Activated B cell treated with CpG ODN at 0.5 μM for 24 hours (primary cell): ENCODE measurements at regions not wholly inside any gene's neighbourhood (a gene's known extent, or its start where the extent isn't known, plus 50 kb on each side); places are given as distances from the start of the nearest gene placed in this dataset.

Experiments used
- ATAC-seq: fragments of 200-7000 bp; cut with Tn5 transposase; one replicate; pipeline ENCODE4 v1.10.0; 2021; ENCODE audit warnings: low read depth, mild to moderate bottlenecking, moderate library complexity
- CTCF ChIA-PET: fragments of 350-600 bp; sonication (Branson Sonifier 250); formaldehyde crosslinking; loops from one replicate; lab custom pipeline; 2021; ENCODE audit warnings: antibody characterized with exemption; lab: Charles Lee
- POLR2A ChIA-PET: fragments of 350-600 bp; sonication (Branson Sonifier 250); formaldehyde crosslinking; loops from one replicate; lab custom pipeline; 2021; ENCODE audit warnings: antibody characterized with exemption; lab: Charles Lee
- DNase-seq: peaks from one replicate; pipeline ENCODE4 v3.0.0; 2022
- H3K27ac Mint-ChIP-seq: one replicate; pipeline ENCODE4 v1.8.0; 2020; ENCODE audit warnings: mixed read lengths
- H3K27me3 Mint-ChIP-seq: one replicate; pipeline ENCODE4 v1.8.0; 2021; ENCODE audit warnings: mixed read lengths
- H3K36me3 Mint-ChIP-seq: one replicate; pipeline ENCODE4 v1.8.0; 2021; ENCODE audit warnings: low read depth, mixed read lengths
- H3K4me1 Mint-ChIP-seq: one replicate; pipeline ENCODE4 v1.8.0; 2021; ENCODE audit warnings: mixed read lengths
- H3K4me3 Mint-ChIP-seq: one replicate; pipeline ENCODE4 v1.8.0; 2020; ENCODE audit warnings: mild to moderate bottlenecking, mixed read lengths
- H3K9me3 Mint-ChIP-seq: one replicate; pipeline ENCODE4 v1.8.0; 2020; ENCODE audit warnings: mixed read lengths
- intact Hi-C: fragments of 100-400 bp; cut with micrococcal nuclease; formaldehyde crosslinking; loops from one replicate; pipeline ENCODE4 v1.15.1; 2024
- TF ChIP-seq, protein P1 (sequence below): fragments of 200-600 bp; IDR thresholded peaks from one replicate; pipeline ENCODE4 v1.8.0; 2022; ENCODE audit warnings: antibody characterized with exemption, mild to moderate bottlenecking

DNA sequence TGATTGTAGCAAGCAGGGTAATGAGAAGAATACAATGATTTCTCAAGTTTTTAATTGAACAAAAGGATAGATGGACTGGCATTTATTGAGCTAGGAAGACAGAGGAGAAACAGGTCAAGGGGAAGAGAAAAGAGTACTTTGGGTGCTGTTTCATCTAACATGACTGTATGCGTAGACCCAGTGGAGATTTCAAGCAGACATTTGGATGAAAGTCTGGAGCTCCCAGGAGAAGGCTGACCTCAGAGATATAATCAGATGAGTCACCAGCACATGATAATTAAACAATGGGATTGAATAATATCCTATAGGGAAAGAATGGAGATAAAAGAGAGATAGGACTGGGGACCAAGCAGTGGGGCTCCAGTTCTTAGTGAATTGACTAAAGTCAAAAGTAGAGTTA, 194.9 kb downstream of the ARRDC4 start:
- H3K27me3 Mint-ChIP-seq = no peaks in the 10 kb centered on the region
- no peak overlapping the region for H3K4me3 Mint-ChIP-seq
- ChIA-PET CTCF (interaction anchor here (1.1 kb wide), 1 partner anchor 24 kb away, joined by 3 read pairs; no protein-coding TSS in a partner anchor), POLR2A (no interaction called here)
- TF ChIP-seq, protein P1, sequence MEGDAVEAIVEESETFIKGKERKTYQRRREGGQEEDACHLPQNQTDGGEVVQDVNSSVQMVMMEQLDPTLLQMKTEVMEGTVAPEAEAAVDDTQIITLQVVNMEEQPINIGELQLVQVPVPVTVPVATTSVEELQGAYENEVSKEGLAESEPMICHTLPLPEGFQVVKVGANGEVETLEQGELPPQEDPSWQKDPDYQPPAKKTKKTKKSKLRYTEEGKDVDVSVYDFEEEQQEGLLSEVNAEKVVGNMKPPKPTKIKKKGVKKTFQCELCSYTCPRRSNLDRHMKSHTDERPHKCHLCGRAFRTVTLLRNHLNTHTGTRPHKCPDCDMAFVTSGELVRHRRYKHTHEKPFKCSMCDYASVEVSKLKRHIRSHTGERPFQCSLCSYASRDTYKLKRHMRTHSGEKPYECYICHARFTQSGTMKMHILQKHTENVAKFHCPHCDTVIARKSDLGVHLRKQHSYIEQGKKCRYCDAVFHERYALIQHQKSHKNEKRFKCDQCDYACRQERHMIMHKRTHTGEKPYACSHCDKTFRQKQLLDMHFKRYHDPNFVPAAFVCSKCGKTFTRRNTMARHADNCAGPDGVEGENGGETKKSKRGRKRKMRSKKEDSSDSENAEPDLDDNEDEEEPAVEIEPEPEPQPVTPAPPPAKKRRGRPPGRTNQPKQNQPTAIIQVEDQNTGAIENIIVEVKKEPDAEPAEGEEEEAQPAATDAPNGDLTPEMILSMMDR = no peak
- no peaks in the 10 kb centered on the region for H3K36me3 Mint-ChIP-seq
- ATAC-seq (no peak), DNase-seq (no peak)
- no peaks in the 10 kb centered on the region for H3K9me3 Mint-ChIP-seq
- peaks cover 10% of the 10 kb centered on the region for H3K4me1 Mint-ChIP-seq
- no peak overlapping the region for H3K27ac Mint-ChIP-seq
- intact Hi-C loops = no loop called here

DNA sequence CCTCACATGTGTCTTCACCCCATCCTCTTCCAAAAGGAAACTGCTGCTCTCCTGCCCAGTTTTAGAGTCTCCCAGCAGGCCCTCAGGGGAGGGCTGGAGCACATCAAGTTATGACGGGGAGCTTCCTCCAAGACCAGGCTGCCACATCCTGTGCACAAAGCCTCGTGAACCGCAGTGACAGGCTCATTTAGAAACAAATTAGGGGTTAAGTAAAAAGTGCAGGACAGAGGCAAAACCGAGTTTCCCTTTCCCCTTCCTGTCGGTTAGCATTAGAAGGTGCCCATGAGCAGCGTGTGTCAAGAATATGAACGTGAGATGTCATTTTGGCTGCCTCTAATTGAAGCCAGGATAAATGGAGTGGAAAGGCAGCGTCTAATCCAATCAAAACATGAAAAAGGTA, 199.7 kb downstream of the ARRDC4 start:
- ATAC-seq (peak; percentile 31), DNase-seq (no peak)
- CTCF ChIA-PET = no interaction called here
- intact Hi-C loops = no loop called here
- no peak overlapping the region for H3K4me3 Mint-ChIP-seq
- H3K4me1 Mint-ChIP-seq = peaks cover 20% of the 10 kb centered on the region
- H3K27me3 Mint-ChIP-seq = no peaks in the 10 kb centered on the region
- POLR2A ChIA-PET = no interaction called here
- TF ChIP-seq, protein P1 = no peak
- H3K9me3 Mint-ChIP-seq = no peaks in the 10 kb centered on the region
- H3K27ac Mint-ChIP-seq = no peak overlapping the region
- no peaks in the 10 kb centered on the region for H3K36me3 Mint-ChIP-seq

DNA sequence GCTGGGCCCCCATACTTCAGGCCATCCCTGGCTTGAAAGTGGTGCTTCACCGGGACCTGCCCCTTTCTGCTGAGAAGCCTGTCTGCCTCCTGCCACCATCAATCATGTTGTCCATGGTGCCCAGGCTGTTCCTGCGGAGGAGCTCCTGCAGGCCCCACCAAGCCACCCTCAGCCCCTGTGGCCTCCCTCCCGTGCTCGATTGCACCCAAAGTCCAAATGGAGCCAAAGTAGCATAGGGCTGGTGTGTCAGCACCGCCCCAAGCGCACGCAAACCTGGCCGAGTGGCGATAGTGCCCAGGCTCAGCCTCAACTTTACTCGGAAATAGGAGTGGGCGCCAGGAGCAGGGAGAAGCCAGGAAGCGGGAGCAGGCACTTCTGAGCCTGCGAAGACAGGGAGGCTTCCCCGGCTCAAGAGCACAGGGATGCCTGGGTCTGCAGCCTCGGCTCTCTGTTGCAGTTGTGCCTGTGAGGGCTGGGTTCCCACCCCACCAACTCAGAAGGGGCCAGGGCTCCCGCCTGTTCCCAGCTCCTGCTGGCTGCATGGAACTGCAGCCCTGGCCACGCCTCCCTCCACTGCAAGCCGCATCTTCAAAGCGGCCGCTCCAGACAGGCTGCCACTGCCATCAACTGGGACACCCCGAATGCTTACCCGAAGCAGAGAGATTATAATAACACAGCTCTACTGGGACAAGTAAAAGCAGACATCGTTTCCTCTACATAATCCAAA, 203.0 kb downstream of the ARRDC4 start:
- no peaks in the 10 kb centered on the region for H3K27me3 Mint-ChIP-seq
- ChIA-PET POLR2A (no interaction called here), CTCF (no interaction called here)
- no peaks in the 10 kb centered on the region for H3K9me3 Mint-ChIP-seq
- H3K4me3 Mint-ChIP-seq = no peak overlapping the region
- H3K4me1 Mint-ChIP-seq = peaks cover 20% of the 10 kb centered on the region
- intact Hi-C loops = no loop called here
- no peak overlapping the region for H3K27ac Mint-ChIP-seq
- H3K36me3 Mint-ChIP-seq = no peaks in the 10 kb centered on the region
- ATAC-seq = no peak
- TF ChIP-seq, protein P1 = no peak
- DNase-seq = no peak

DNA sequence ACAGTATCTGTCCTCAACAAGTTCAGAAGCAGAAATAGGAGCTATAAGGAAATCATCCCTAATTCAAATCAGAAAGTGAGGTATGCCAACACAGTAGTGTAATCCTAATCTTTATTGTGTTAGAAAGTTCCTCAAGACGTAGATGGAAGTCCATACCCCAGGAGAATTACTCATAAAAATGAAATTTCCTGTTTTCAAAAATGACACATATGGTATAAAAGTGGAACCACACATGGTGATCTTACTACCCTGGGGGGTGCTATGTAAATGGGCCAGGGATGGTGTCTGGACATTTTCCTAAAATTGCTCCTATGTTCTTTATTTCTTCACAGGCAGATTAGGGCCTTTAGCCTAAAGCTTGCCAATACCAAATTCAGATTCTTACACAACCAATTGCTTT, 204.1 kb downstream of the ARRDC4 start:
- TF ChIP-seq, protein P1 = no peak
- CTCF ChIA-PET = no interaction called here
- H3K9me3 Mint-ChIP-seq = no peaks in the 10 kb centered on the region
- no peaks in the 10 kb centered on the region for H3K27me3 Mint-ChIP-seq
- ATAC-seq (no peak), DNase-seq (no peak)
- H3K36me3 Mint-ChIP-seq = no peaks in the 10 kb centered on the region
- no peak overlapping the region for H3K27ac Mint-ChIP-seq
- H3K4me3 Mint-ChIP-seq = no peak overlapping the region
- H3K4me1 Mint-ChIP-seq = peaks cover 20% of the 10 kb centered on the region
- intact Hi-C loops = no loop called here
- POLR2A ChIA-PET = no interaction called here

DNA sequence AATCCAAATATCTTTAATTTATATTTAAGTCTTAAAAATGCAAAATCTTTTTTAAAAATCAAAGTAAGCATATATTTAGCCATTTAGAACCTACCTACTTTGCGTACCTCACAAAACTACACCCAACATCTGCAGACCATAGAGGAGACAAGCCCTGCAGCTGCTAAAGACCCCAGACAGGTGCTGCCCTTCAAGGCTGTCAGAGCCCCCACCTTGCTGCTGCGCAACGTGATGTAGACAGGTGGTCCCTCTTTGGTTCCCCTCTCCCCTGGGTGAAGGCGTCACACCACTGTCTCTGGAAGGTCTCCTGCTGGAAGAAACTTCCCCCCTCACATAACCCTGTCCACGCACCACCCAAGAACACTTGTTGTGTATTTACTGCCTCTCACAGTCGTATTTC, 204.5 kb downstream of the ARRDC4 start:
- DNase-seq (no peak), ATAC-seq (no peak)
- TF ChIP-seq, protein P1 = no peak
- H3K4me3 Mint-ChIP-seq = no peak overlapping the region
- peaks cover 16% of the 10 kb centered on the region for H3K4me1 Mint-ChIP-seq
- no peak overlapping the region for H3K27ac Mint-ChIP-seq
- no peaks in the 10 kb centered on the region for H3K27me3 Mint-ChIP-seq
- no peaks in the 10 kb centered on the region for H3K36me3 Mint-ChIP-seq
- ChIA-PET CTCF (no interaction called here), POLR2A (no interaction called here)
- intact Hi-C loops = no loop called here
- no peaks in the 10 kb centered on the region for H3K9me3 Mint-ChIP-seq
